NB4 (cell line): ENCODE measurements at regions not wholly inside any gene's neighbourhood (a gene's known extent, or its start where the extent isn't known, plus 50 kb on each side); places are given as distances from the start of the nearest gene placed in this dataset.

Source experiments
- CTCF ChIP-seq: IDR thresholded peaks from one replicate; pipeline ENCODE4 v1.5.1; 2012; ENCODE audit warnings: low read depth, low read length
- MAX ChIP-seq: IDR thresholded peaks from 2 replicates; pipeline ENCODE4 v1.6.1; 2011; ENCODE audit warnings: low read depth, low read length
- MYC ChIP-seq: IDR thresholded peaks from 2 replicates; pipeline ENCODE4 v1.6.1; 2011; ENCODE audit warnings: low read depth, low read length
- POLR2A ChIP-seq: IDR thresholded peaks from 2 replicates; pipeline ENCODE4 v1.6.1; 2011; ENCODE audit warnings: mild to moderate bottlenecking; ENCODE audit not compliant: insufficient read length; ENCODE audit errors: extremely low read depth

GRCh38 chr6:119407156-119407555 lies 57.6 kb upstream of the MAN1A1 start:
- TF ChIP-seq CTCF, result no peak
- no peak for TF ChIP-seq POLR2A
- TF ChIP-seq MAX, result no peak
- TF ChIP-seq MYC, result no peak
